HL-60 (cell line): ENCODE measurements at regions not wholly inside any gene's neighbourhood (a gene's known extent, or its start where the extent isn't known, plus 50 kb on each side); places are given as distances from the start of the nearest gene placed in this dataset.

Experiments used
- GABPA ChIP-seq: IDR thresholded peaks from 2 replicates; pipeline ENCODE4 v1.6.1; 2012; ENCODE audit warnings: low read depth
- POLR2AphosphoS5 ChIP-seq: IDR thresholded peaks from 2 replicates; pipeline ENCODE4 v1.6.1; 2012; ENCODE audit warnings: low read depth
- SPI1 ChIP-seq: IDR thresholded peaks from 2 replicates; pipeline ENCODE4 v1.6.1; 2012; ENCODE audit warnings: low read depth, mild to moderate bottlenecking, borderline replicate concordance
- TF ChIP-seq, protein P1 (sequence below): IDR thresholded peaks from one replicate; pipeline ENCODE4 v1.5.1; 2011; ENCODE audit warnings: low read length, control low read depth, inconsistent platforms; ENCODE audit not compliant: insufficient read depth
- TF ChIP-seq, protein P2 (sequence below): IDR thresholded peaks from 2 replicates; pipeline ENCODE4 v1.6.1; 2012; ENCODE audit warnings: low read depth; ENCODE audit not compliant: insufficient replicate concordance

DNA sequence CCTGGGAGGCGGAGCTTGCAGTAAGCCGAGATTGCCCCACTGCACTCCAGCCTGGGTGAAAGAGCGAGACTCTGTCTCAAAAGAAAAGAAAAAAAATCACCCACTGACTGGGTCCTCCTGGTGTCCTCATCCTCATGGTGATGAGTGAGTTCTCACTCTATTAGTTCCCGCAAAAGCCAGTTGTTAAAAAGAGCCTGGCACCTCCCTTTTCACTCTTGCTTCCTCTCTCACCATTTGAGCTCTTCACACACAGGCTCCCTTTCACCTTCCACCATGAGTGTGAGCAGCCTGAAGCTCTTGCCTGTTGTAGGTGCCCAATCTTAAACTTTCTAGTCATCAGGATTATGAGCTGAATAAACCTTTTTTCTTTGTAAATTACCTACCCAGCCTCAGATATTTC lies 176.4 kb downstream of the SLC38A4 start:
- TF ChIP-seq, protein P1, sequence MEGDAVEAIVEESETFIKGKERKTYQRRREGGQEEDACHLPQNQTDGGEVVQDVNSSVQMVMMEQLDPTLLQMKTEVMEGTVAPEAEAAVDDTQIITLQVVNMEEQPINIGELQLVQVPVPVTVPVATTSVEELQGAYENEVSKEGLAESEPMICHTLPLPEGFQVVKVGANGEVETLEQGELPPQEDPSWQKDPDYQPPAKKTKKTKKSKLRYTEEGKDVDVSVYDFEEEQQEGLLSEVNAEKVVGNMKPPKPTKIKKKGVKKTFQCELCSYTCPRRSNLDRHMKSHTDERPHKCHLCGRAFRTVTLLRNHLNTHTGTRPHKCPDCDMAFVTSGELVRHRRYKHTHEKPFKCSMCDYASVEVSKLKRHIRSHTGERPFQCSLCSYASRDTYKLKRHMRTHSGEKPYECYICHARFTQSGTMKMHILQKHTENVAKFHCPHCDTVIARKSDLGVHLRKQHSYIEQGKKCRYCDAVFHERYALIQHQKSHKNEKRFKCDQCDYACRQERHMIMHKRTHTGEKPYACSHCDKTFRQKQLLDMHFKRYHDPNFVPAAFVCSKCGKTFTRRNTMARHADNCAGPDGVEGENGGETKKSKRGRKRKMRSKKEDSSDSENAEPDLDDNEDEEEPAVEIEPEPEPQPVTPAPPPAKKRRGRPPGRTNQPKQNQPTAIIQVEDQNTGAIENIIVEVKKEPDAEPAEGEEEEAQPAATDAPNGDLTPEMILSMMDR, result no peak
- TF ChIP-seq, protein P2, sequence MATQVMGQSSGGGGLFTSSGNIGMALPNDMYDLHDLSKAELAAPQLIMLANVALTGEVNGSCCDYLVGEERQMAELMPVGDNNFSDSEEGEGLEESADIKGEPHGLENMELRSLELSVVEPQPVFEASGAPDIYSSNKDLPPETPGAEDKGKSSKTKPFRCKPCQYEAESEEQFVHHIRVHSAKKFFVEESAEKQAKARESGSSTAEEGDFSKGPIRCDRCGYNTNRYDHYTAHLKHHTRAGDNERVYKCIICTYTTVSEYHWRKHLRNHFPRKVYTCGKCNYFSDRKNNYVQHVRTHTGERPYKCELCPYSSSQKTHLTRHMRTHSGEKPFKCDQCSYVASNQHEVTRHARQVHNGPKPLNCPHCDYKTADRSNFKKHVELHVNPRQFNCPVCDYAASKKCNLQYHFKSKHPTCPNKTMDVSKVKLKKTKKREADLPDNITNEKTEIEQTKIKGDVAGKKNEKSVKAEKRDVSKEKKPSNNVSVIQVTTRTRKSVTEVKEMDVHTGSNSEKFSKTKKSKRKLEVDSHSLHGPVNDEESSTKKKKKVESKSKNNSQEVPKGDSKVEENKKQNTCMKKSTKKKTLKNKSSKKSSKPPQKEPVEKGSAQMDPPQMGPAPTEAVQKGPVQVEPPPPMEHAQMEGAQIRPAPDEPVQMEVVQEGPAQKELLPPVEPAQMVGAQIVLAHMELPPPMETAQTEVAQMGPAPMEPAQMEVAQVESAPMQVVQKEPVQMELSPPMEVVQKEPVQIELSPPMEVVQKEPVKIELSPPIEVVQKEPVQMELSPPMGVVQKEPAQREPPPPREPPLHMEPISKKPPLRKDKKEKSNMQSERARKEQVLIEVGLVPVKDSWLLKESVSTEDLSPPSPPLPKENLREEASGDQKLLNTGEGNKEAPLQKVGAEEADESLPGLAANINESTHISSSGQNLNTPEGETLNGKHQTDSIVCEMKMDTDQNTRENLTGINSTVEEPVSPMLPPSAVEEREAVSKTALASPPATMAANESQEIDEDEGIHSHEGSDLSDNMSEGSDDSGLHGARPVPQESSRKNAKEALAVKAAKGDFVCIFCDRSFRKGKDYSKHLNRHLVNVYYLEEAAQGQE, result no peak
- TF ChIP-seq POLR2AphosphoS5 (no peak), GABPA (no peak), SPI1 (no peak)
